Neural cell (in vitro differentiated cells): ENCODE measurements at regions not wholly inside any gene's neighbourhood (a gene's known extent, or its start where the extent isn't known, plus 50 kb on each side); places are given as distances from the start of the nearest gene placed in this dataset.

Experiments used
- H2AFZ ChIP-seq: fragments of 200-600, 300-800 bp; sonication (generic), shearing (Covaris generic); 2 replicates; pipeline ENCODE4 v1.6.0; 2014; ENCODE audit warnings: low read depth, mild to moderate bottlenecking, antibody characterized with exemption, low read length, moderate library complexity
- H3F3A ChIP-seq: fragments of 200-600 bp; shearing (Covaris generic); 2 replicates; pipeline ENCODE4 v1.6.1; 2016; ENCODE audit warnings: mild to moderate bottlenecking, moderate library complexity, mixed read lengths, antibody characterized with exemption, low read length; ENCODE audit not compliant: insufficient read depth, poor library complexity, severe bottlenecking
- H3K27ac ChIP-seq: fragments of 200-600, 300-800 bp; sonication (generic), shearing (Covaris generic); 2 replicates; pipeline ENCODE4 v1.5.1; 2014; ENCODE audit warnings: mild to moderate bottlenecking, low read length, moderate library complexity
- H3K27me3 ChIP-seq: fragments of 300-800, 200-600 bp; sonication (generic), shearing (Covaris generic); 2 replicates; pipeline ENCODE4 v1.6.0; 2014; ENCODE audit warnings: mild to moderate bottlenecking, low read depth, low read length, moderate library complexity; ENCODE audit not compliant: insufficient read depth
- H3K36me3 ChIP-seq: fragments of 300-800, 200-600 bp; sonication (generic), shearing (Covaris generic); 2 replicates; pipeline ENCODE4 v1.5.1; 2014; ENCODE audit warnings: mild to moderate bottlenecking, antibody characterized with exemption, low read length, moderate library complexity; ENCODE audit not compliant: insufficient read depth
- H3K4me2 ChIP-seq: fragments of 300-800, 200-600 bp; sonication (generic), shearing (Covaris generic); 2 replicates; pipeline ENCODE4 v1.6.0; 2014; ENCODE audit warnings: mild to moderate bottlenecking, low read length
- H3K4me3 ChIP-seq: fragments of 300-800, 200-600 bp; sonication (generic), shearing (Covaris generic); 2 replicates; pipeline ENCODE4 v1.5.1; 2014; ENCODE audit warnings: mild to moderate bottlenecking, low read length, moderate library complexity
- H3K79me2 ChIP-seq: fragments of 200-600 bp; shearing (Covaris generic); replicated peaks from 2 replicates; pipeline ENCODE4 v1.6.0; 2014; ENCODE audit warnings: mild to moderate bottlenecking, low read length, moderate library complexity; ENCODE audit not compliant: insufficient read depth
- H3K9ac ChIP-seq: fragments of 300-800, 200-600 bp; sonication (generic), shearing (Covaris generic); 2 replicates; pipeline ENCODE4 v1.6.1; 2016; ENCODE audit warnings: mild to moderate bottlenecking, low read length, mixed read lengths
- H3K9me2 ChIP-seq: fragments of 200-600 bp; shearing (Covaris generic); 2 replicates; pipeline ENCODE4 v1.6.1; 2016; ENCODE audit warnings: mild to moderate bottlenecking, low read length, mixed read lengths; ENCODE audit not compliant: insufficient read depth
- H3K9me3 ChIP-seq: fragments of 200-600, 300-800 bp; sonication (generic), shearing (Covaris generic); 2 replicates; pipeline ENCODE4 v1.6.1; 2016; ENCODE audit warnings: mild to moderate bottlenecking, mixed run types, low read length, moderate library complexity, mixed read lengths
- H4K20me1 ChIP-seq: fragments of 200-600 bp; shearing (Covaris generic); 2 replicates; pipeline ENCODE4 v1.6.1; 2016; ENCODE audit warnings: mild to moderate bottlenecking, mixed run types; ENCODE audit not compliant: insufficient read depth
- CTCF ChIP-seq: fragments of 450-650 bp; IDR thresholded peaks from 2 replicates; pipeline ENCODE4 v1.5.1; 2014; ENCODE audit warnings: antibody characterized with exemption, mild to moderate bottlenecking, moderate library complexity; ENCODE audit not compliant: poor library complexity, severe bottlenecking
- EP300 ChIP-seq: fragments of 450-650 bp; conservative IDR thresholded peaks from 2 replicates; pipeline ENCODE4 v1.6.1; 2014; ENCODE audit warnings: antibody characterized with exemption, mild to moderate bottlenecking, moderate library complexity; ENCODE audit not compliant: poor library complexity, severe bottlenecking
- EZH2 ChIP-seq: fragments of 200-600, 300-800 bp; shearing (Covaris generic), sonication (generic); IDR thresholded peaks from 2 replicates; pipeline ENCODE4 v1.6.1; 2014; ENCODE audit warnings: antibody characterized with exemption, low read length, borderline replicate concordance, mild to moderate bottlenecking; ENCODE audit not compliant: insufficient read depth, poor library complexity, severe bottlenecking
- MXI1 ChIP-seq: fragments of 450-650 bp; conservative IDR thresholded peaks from 2 replicates; pipeline ENCODE4 v1.6.1; 2014; ENCODE audit warnings: antibody characterized with exemption, mild to moderate bottlenecking; ENCODE audit not compliant: poor library complexity, severe bottlenecking
- POLR2AphosphoS5 ChIP-seq: IDR thresholded peaks from 2 replicates; pipeline ENCODE4 v1.6.1; 2012
- RAD21 ChIP-seq: fragments of 450-650 bp; conservative IDR thresholded peaks from 2 replicates; pipeline ENCODE4 v1.6.1; 2014; ENCODE audit warnings: antibody characterized with exemption, mild to moderate bottlenecking, moderate library complexity
- REST ChIP-seq: IDR thresholded peaks from 2 replicates; pipeline ENCODE4 v1.6.1; 2012; ENCODE audit warnings: borderline replicate concordance
- SMC3 ChIP-seq: fragments of 450-650 bp; conservative IDR thresholded peaks from 2 replicates; pipeline ENCODE4 v1.6.1; 2014; ENCODE audit warnings: antibody characterized with exemption, mild to moderate bottlenecking, moderate library complexity; ENCODE audit not compliant: poor library complexity
- TAF1 ChIP-seq: IDR thresholded peaks from 2 replicates; pipeline ENCODE4 v1.6.1; 2012; ENCODE audit warnings: low read depth

GRCh38 chr4:74642006-74642405 lies 152.3 kb downstream of the BTC start:
- Histone ChIP-seq H3K9me2 (no peaks in the 10 kb centered on the region), H3K36me3 (no peaks in the 10 kb centered on the region), H3F3A (no peaks in the 10 kb centered on the region), H3K4me3 (no peak overlapping the region), H3K79me2 (no peaks in the 10 kb centered on the region), H3K9me3 (no peaks in the 10 kb centered on the region), H3K27ac (no peak overlapping the region), H4K20me1 (no peaks in the 10 kb centered on the region), H3K27me3 (no peaks in the 10 kb centered on the region), H3K4me2 (no peak overlapping the region), H2AFZ (no peak overlapping the region), H3K9ac (no peak overlapping the region)
- TF ChIP-seq MXI1 (no peak), TAF1 (no peak), CTCF (no peak), EP300 (no peak), RAD21 (no peak)

- Histone ChIP-seq H3K36me3 (no peaks in the 10 kb centered on the region), H3K4me2 (no peak overlapping the region), H3K27ac (no peak overlapping the region), H2AFZ (no peak overlapping the region), H4K20me1 (no peaks in the 10 kb centered on the region), H3K9me3 (no peaks in the 10 kb centered on the region), H3K9ac (no peak overlapping the region), H3K9me2 (no peaks in the 10 kb centered on the region), H3K79me2 (no peaks in the 10 kb centered on the region), H3K4me3 (no peak overlapping the region), H3F3A (no peaks in the 10 kb centered on the region), H3K27me3 (no peaks in the 10 kb centered on the region)
- TF ChIP-seq CTCF (no peak), REST (no peak), EZH2 (no peak), MXI1 (no peak), RAD21 (no peak), SMC3 (no peak), TAF1 (no peak), POLR2AphosphoS5 (no peak), EP300 (no peak)
Measured at GRCh38 chr4:74649193-74649592, 145.1 kb downstream of the BTC start.
